Skeletal muscle satellite cell (primary cell): ENCODE measurements at regions not wholly inside any gene's neighbourhood (a gene's known extent, or its start where the extent isn't known, plus 50 kb on each side); places are given as distances from the start of the nearest gene placed in this dataset.

Experiments used
- H3K27me3 ChIP-seq: 2 replicates; pipeline ENCODE4 v1.7.0; 2013; ENCODE audit warnings: low read length; ENCODE audit not compliant: control insufficient read depth, insufficient read depth
- H3K36me3 ChIP-seq: 2 replicates; pipeline ENCODE4 v1.7.0; 2013; ENCODE audit warnings: mild to moderate bottlenecking, control low read depth, low read length; ENCODE audit not compliant: insufficient read depth
- H3K4me1 ChIP-seq: 2 replicates; pipeline ENCODE4 v1.7.0; 2013; ENCODE audit warnings: low read length; ENCODE audit not compliant: control insufficient read depth, insufficient read depth
- H3K4me2 ChIP-seq: 2 replicates; pipeline ENCODE4 v1.7.0; 2013; ENCODE audit warnings: mild to moderate bottlenecking, low read length
- H3K4me3 ChIP-seq: 2 replicates; pipeline ENCODE4 v1.7.0; 2013; ENCODE audit warnings: low read length
- H3K9ac ChIP-seq: 2 replicates; pipeline ENCODE4 v1.7.0; 2013; ENCODE audit warnings: mild to moderate bottlenecking, low read depth, low read length, moderate library complexity
- H3K9me3 ChIP-seq: replicated peaks from 2 replicates; pipeline ENCODE4 v1.7.0; 2013; ENCODE audit warnings: mild to moderate bottlenecking, control low read depth, low read length

DNA sequence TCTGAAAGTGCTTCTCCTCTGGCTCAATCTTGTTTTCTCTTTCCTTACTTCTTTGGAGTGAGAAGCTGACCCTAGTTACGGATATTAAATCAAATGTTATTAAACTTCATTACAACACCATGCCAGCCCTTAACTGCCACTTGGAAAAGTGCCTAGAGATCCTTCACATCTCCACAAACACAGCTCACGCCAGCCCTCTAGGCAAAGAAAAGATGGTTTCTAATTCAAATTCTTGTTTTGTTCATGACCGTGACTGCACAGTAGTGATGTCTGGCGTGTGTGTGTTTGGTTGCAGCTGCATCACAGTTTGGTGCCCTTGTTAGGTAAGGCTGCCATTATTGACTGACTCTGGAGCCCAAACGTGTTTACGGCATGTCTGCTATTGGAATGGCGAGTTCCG lies 113.0 kb downstream of the BEGAIN start:
- Histone ChIP-seq H3K4me1 (peaks cover 8% of the 10 kb centered on the region), H3K27me3 (no peaks in the 10 kb centered on the region), H3K4me2 (no peak overlapping the region), H3K4me3 (no peak overlapping the region), H3K9me3 (no peaks in the 10 kb centered on the region), H3K36me3 (no peaks in the 10 kb centered on the region), H3K9ac (no peak overlapping the region)

DNA sequence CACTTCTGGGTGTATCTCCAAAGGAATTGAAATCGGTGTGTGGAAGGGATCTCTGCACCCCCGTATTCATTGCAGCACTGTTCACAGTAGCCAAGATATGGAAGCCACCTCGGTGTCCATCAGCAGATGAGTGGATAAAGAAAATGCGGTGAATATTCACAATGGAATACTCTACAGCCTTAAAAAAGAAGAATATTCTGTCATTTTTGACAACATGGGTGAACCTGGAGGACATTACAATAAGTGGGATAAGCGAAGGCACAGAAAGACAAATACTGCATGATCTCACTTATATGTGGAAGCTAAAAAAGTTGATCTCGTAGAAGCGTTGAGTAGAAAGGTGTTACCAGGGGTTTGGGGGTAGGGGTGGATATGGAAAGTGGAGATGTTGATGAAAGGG lies 111.9 kb downstream of the BEGAIN start:
- Histone ChIP-seq H3K4me1 (peaks cover 8% of the 10 kb centered on the region), H3K27me3 (no peaks in the 10 kb centered on the region), H3K4me2 (no peak overlapping the region), H3K9me3 (no peaks in the 10 kb centered on the region), H3K36me3 (no peaks in the 10 kb centered on the region), H3K4me3 (no peak overlapping the region), H3K9ac (no peak overlapping the region)

DNA sequence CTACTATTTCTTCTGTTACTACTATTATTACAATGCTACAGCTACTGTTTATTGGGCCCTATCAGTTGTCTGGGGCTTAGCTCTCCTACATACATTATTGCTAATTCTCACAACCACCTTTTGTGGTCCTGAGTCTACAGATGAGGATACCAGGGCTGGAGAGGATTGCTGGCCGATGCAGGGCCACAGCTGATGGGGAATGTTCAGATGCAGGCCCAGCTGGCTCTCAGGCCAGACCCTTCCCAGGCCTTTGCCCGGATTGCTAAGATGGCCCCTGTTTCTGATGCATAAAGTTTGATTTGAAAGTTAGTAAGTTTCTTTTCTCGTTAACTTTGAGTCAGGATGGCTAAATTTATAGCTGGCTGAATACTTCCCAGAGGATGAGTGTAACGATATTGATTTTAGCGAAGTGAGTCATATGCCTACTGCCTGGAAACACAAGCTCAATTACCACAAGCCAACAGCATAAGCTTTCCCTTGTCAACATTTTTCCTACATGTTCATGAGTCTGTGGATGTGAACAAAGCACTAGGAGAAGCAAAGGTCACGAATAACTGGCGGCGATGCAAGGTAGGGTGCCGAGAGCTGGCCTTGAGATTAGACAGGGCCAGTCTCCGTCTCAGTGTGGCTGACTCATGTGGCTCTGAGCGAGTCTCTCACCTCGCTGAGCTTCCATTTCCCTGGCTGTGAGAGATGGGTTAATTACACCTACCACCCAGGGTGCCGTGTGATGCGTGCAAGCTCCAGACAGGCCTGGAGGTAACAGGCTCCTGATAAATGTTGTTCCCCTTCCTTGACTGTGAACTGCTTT lies 111.0 kb downstream of the BEGAIN start:
- H3K27me3 ChIP-seq: no peaks in the 10 kb centered on the region
- H3K4me3 ChIP-seq: no peak overlapping the region
- no peaks in the 10 kb centered on the region for H3K36me3 ChIP-seq

DNA sequence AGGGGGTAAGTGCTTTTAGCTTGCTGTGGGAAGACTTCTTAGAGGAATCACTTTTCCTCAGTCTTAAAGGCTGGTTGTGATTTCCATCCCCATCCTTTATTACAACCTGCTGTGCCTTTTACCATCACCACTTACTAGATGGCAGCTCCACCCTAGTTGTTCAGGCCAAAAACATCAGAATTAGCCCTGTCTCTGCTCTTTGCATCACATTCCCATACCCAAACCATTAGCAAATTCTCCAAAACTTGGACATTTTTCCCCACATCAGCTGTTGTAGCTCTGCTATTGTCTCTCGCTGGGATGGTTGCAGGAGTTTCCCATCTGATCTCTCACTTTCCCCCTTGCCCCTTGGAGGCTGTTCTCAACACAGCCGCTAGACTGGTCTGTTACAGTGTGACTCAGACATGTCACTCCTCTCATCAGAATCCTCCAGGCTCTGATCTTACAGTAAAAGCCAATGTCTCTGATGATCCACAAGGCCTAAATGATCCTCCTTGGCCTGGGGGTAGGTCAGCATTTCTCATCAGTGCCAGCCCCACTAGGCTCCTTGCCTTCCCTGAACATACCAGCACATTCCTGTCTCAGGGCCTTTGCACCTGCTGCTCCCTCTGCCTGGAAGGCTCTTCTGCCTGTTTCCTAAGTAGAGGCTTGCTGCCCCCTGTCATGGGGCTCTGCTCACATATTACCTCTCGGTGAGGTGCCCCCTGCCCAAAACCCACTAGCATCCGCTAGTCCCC lies 102.5 kb downstream of the BEGAIN start:
- Histone ChIP-seq H3K27me3 (no peaks in the 10 kb centered on the region), H3K4me3 (no peak overlapping the region), H3K4me2 (no peak overlapping the region), H3K9ac (no peak overlapping the region), H3K9me3 (no peaks in the 10 kb centered on the region), H3K4me1 (peaks cover 11% of the 10 kb centered on the region), H3K36me3 (no peaks in the 10 kb centered on the region)

More for the DNA sequence above, 111.0 kb downstream of the BEGAIN start:
- Histone ChIP-seq H3K4me2 (no peak overlapping the region), H3K9ac (no peak overlapping the region), H3K4me1 (peaks cover 8% of the 10 kb centered on the region), H3K9me3 (no peaks in the 10 kb centered on the region)

DNA sequence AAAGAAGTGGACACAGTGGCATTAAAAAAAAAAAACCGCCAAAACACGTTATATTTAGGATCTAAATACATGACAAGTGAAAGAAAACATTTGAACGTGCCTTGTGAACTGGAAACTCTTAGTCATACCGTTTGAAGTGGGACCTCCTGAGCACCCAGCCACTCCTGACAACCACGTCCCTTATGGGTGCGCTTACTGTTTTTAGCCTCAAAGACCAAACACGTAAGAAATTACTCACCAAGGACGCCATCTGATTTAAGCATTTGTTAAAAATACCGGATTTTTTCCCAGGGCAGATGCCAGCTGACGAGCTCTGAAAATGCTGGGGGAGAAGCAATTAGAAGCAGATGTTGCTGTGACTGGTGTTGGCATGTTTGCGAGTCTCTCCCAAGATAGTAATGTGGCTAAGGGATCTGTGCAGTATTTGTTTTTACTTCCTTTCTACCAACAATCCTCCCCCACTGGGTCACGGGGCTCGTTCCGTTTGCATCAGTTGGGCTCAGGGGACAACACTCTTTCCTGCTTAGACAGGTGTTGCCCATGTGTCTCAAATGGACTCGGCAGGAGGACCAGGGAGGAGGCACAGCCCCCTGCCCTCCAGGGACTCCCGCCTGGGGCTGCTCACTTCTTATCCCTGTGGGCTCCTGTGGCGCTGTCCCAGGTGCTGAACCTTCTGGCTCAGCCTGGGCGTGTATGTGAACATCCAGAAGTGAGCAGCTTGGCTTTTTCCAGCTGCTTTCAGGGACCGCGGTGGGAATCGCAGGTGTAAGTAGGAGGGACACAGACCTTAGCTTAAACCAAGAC lies 101.0 kb downstream of the BEGAIN start:
- Histone ChIP-seq H3K4me3 (no peak overlapping the region), H3K9ac (no peak overlapping the region), H3K4me2 (peak overlapping the region; percentile 31), H3K27me3 (no peaks in the 10 kb centered on the region), H3K9me3 (no peaks in the 10 kb centered on the region), H3K4me1 (peaks cover 11% of the 10 kb centered on the region), H3K36me3 (no peaks in the 10 kb centered on the region)
